GM21529 (cell line): ENCODE measurements at regions not wholly inside any gene's neighbourhood (a gene's known extent, or its start where the extent isn't known, plus 50 kb on each side); places are given as distances from the start of the nearest gene placed in this dataset.

Experiments used
- ATAC-seq: cut with Tn5 transposase; IDR thresholded peaks from one replicate; pipeline ENCODE4 v1.9.1; 2021; ENCODE audit not compliant: unreplicated experiment

GRCh38 chr16:51755039-51755501 lies 604.0 kb upstream of the SALL1 start:
- ATAC-seq: no peak

GRCh38 chr16:51753467-51754127 lies 602.5 kb upstream of the SALL1 start:
- no peak for ATAC-seq

GRCh38 chr16:51752438-51752995 lies 601.4 kb upstream of the SALL1 start:
- no peak for ATAC-seq

GRCh38 chr16:51747329-51747728 lies 596.3 kb upstream of the SALL1 start:
- ATAC-seq: no peak

GRCh38 chr16:51734220-51734619 lies 583.1 kb upstream of the SALL1 start:
- ATAC-seq: no peak

GRCh38 chr16:51733181-51733580 lies 582.1 kb upstream of the SALL1 start:
- ATAC-seq: no peak

- no peak for ATAC-seq
Measured at GRCh38 chr16:51731160-51731559, 580.1 kb upstream of the SALL1 start.

GRCh38 chr16:51723036-51723724 lies 572.1 kb upstream of the SALL1 start:
- ATAC-seq: no peak

GRCh38 chr16:51722467-51722866 lies 571.4 kb upstream of the SALL1 start:
- no peak for ATAC-seq

GRCh38 chr16:51719376-51719775 lies 568.3 kb upstream of the SALL1 start:
- no peak for ATAC-seq

GRCh38 chr16:51716195-51716594 lies 565.1 kb upstream of the SALL1 start:
- no peak for ATAC-seq

- no peak for ATAC-seq
Measured at GRCh38 chr16:51713502-51713901, 562.4 kb upstream of the SALL1 start.

- ATAC-seq: no peak
Measured at GRCh38 chr16:51710905-51711563, 560.0 kb upstream of the SALL1 start.

- ATAC-seq: no peak
Measured at GRCh38 chr16:51710186-51710585, 559.1 kb upstream of the SALL1 start.

GRCh38 chr16:51708861-51709260 lies 557.8 kb upstream of the SALL1 start:
- no peak for ATAC-seq

- no peak for ATAC-seq
Measured at GRCh38 chr16:51707666-51708065, 556.6 kb upstream of the SALL1 start.

GRCh38 chr16:51705142-51705541 lies 554.1 kb upstream of the SALL1 start:
- no peak for ATAC-seq

- ATAC-seq: no peak
Measured at GRCh38 chr16:51701025-51701424, 550.0 kb upstream of the SALL1 start.

- no peak for ATAC-seq
Measured at GRCh38 chr16:51699686-51700396, 548.8 kb upstream of the SALL1 start.

GRCh38 chr16:51698647-51699046 lies 547.6 kb upstream of the SALL1 start:
- ATAC-seq: no peak

GRCh38 chr16:51697454-51697853 lies 546.4 kb upstream of the SALL1 start:
- no peak for ATAC-seq
